Spinal cord (tissue), 9 donors: ENCODE measurements at regions not wholly inside any gene's neighbourhood (a gene's known extent, or its start where the extent isn't known, plus 50 kb on each side); places are given as distances from the start of the nearest gene placed in this dataset.

Experiments
- DNase-seq, 6 donors: peaks; one replicate each; pipeline versions ENCODE4 v3.0.0 to v3.0.0-alpha.2; 2013 to 2015; ENCODE audit warnings: low spot score in 6 of 6, low read depth in 4 of 6
- H3K27ac ChIP-seq: one replicate; pipeline ENCODE4 v1.5.1; 2013; ENCODE audit warnings: low read depth, low read length, control low read depth
- H3K27me3 ChIP-seq: one replicate; pipeline ENCODE4 v1.6.1; 2013; ENCODE audit warnings: low read length; ENCODE audit not compliant: control insufficient read depth, insufficient read depth
- H3K36me3 ChIP-seq: one replicate; pipeline ENCODE4 v1.6.1; 2013; ENCODE audit warnings: low read length; ENCODE audit not compliant: control insufficient read depth, insufficient read depth
- H3K4me1 ChIP-seq: one replicate; pipeline ENCODE4 v1.6.1; 2013; ENCODE audit warnings: low read length; ENCODE audit not compliant: control insufficient read depth, insufficient read depth
- H3K4me3 ChIP-seq: one replicate; pipeline ENCODE4 v1.5.1; 2013; ENCODE audit warnings: low read depth, low read length, control low read depth
- H3K9me3 ChIP-seq: one replicate; pipeline ENCODE4 v1.6.1; 2013; ENCODE audit warnings: low read length; ENCODE audit not compliant: control insufficient read depth, insufficient read depth
- WGBS: methylation state at CpG from one replicate; pipeline ENCODE4 v1.1.5; 2013; ENCODE audit warnings: missing lambda C conversion rate; ENCODE audit not compliant: insufficient coverage; 5-methylcytosine and 5-hydroxymethylcytosine counted together
- donor health status: healthy.

- Histone ChIP-seq H3K27ac (no peak overlapping the region), H3K36me3 (no peaks in the 10 kb centered on the region), H3K4me3 (no peak overlapping the region), H3K4me1 (no peaks in the 10 kb centered on the region), H3K9me3 (no peaks in the 10 kb centered on the region), H3K27me3 (no peaks in the 10 kb centered on the region)
- 100% methylated on average over 1 of the region's 4 CpGs for WGBS
- no peak for DNase-seq
Observed at GRCh38 chr2:143968360-143968759, 551.6 kb downstream of the ZEB2 start.

GRCh38 chr2:143965493-143966164, 554.3 kb downstream of the ZEB2 start:
- peaks cover 2% of the 10 kb centered on the region for H3K9me3 ChIP-seq
- no peak overlapping the region for H3K4me3 ChIP-seq
- no peaks in the 10 kb centered on the region for H3K27me3 ChIP-seq
- H3K36me3 ChIP-seq = no peaks in the 10 kb centered on the region
- H3K4me1 ChIP-seq = no peaks in the 10 kb centered on the region
- WGBS = 80% methylated on average over 1 of the region's 4 CpGs
- no peak for DNase-seq
- H3K27ac ChIP-seq = no peak overlapping the region

DNA sequence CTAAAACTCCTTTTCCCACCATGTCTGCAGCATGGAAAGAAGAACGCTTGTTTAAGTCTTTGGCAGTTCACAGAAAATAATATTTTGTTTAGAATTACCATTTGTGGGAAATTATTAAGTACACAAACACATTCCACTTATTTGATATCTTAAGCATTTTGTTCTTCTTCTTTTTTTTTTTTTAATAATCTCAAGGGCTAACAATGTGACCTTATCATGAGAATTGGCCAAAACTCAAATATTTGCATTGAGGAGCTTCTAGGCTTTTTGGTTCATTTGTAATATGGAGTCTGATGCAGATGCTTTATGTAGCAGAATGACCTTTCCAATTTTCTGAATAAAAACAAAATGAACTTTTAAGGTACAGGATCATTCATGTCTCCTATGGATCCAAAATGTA, 555.0 kb downstream of the ZEB2 start:
- H3K9me3 ChIP-seq = peaks cover 2% of the 10 kb centered on the region
- H3K27ac ChIP-seq = no peak overlapping the region
- no peaks in the 10 kb centered on the region for H3K27me3 ChIP-seq
- no peaks in the 10 kb centered on the region for H3K4me1 ChIP-seq
- no peaks in the 10 kb centered on the region for H3K36me3 ChIP-seq
- DNase-seq = no peak
- H3K4me3 ChIP-seq = no peak overlapping the region
- no CpG with 5 or more reads among the region's 1 CpG for WGBS

DNA sequence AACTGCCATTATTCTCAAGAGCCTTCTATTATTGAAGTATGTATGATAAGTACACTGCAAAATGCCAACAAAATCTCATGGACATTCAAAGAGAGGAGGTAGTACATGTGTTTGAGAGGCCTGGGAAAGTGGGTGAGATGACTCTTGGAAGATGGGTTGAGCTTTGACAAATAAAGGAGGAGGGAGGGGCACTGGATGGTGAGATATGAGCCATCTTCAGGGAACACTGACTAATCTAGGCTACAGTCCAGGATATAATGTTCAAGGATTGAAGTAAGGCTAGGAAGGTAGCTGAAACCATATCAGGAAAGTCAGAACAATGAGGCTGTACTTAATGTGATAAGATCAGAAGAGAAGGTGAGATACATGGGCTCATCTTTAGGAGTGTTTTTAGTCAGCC, 559.7 kb downstream of the ZEB2 start:
- H3K27me3 ChIP-seq = no peaks in the 10 kb centered on the region
- H3K27ac ChIP-seq = no peak overlapping the region
- no peak for DNase-seq
- no peaks in the 10 kb centered on the region for H3K36me3 ChIP-seq
- H3K4me3 ChIP-seq = no peak overlapping the region
- no peaks in the 10 kb centered on the region for H3K4me1 ChIP-seq
- peaks cover 4% of the 10 kb centered on the region for H3K9me3 ChIP-seq

GRCh38 chr2:143957321-143957720, 562.6 kb downstream of the ZEB2 start:
- H3K27ac ChIP-seq = no peak overlapping the region
- no CpG with 5 or more reads among the region's 5 CpGs for WGBS
- no peaks in the 10 kb centered on the region for H3K27me3 ChIP-seq
- DNase-seq = peak in 2 of 6 donors; percentile 66 to 76
- H3K9me3 ChIP-seq = peaks cover 4% of the 10 kb centered on the region
- H3K36me3 ChIP-seq = no peaks in the 10 kb centered on the region
- H3K4me1 ChIP-seq = no peaks in the 10 kb centered on the region
- no peak overlapping the region for H3K4me3 ChIP-seq

GRCh38 chr2:143955401-143956065, 564.4 kb downstream of the ZEB2 start:
- no peak overlapping the region for H3K4me3 ChIP-seq
- no peaks in the 10 kb centered on the region for H3K27me3 ChIP-seq
- peak in 2 of 6 donors; percentile 51 to 69 for DNase-seq
- WGBS = 80% methylated on average over 2 of the region's 2 CpGs
- no peaks in the 10 kb centered on the region for H3K36me3 ChIP-seq
- H3K9me3 ChIP-seq = peaks cover 2% of the 10 kb centered on the region
- H3K4me1 ChIP-seq = no peaks in the 10 kb centered on the region
- H3K27ac ChIP-seq = peak overlapping the region; percentile 55

- no CpG with 5 or more reads among the region's 2 CpGs for WGBS
- peaks cover 2% of the 10 kb centered on the region for H3K9me3 ChIP-seq
- H3K27me3 ChIP-seq = no peaks in the 10 kb centered on the region
- no peaks in the 10 kb centered on the region for H3K36me3 ChIP-seq
- H3K27ac ChIP-seq = no peak overlapping the region
- H3K4me3 ChIP-seq = no peak overlapping the region
- H3K4me1 ChIP-seq = no peaks in the 10 kb centered on the region
- DNase-seq = peak in 1 of 6 donors; percentile 2
Observed at GRCh38 chr2:143954844-143955243, 565.1 kb downstream of the ZEB2 start.

- no peak overlapping the region for H3K27ac ChIP-seq
- no peaks in the 10 kb centered on the region for H3K36me3 ChIP-seq
- peaks cover 2% of the 10 kb centered on the region for H3K9me3 ChIP-seq
- WGBS = no CpG with 5 or more reads among the region's 4 CpGs
- peak in 1 of 6 donors; percentile 23 for DNase-seq
- no peaks in the 10 kb centered on the region for H3K27me3 ChIP-seq
- H3K4me3 ChIP-seq = no peak overlapping the region
- no peaks in the 10 kb centered on the region for H3K4me1 ChIP-seq
Observed at GRCh38 chr2:143954186-143954585, 565.7 kb downstream of the ZEB2 start.

- no peaks in the 10 kb centered on the region for H3K27me3 ChIP-seq
- DNase-seq = peak in 1 of 6 donors; percentile 11
- no peak overlapping the region for H3K4me3 ChIP-seq
- no peaks in the 10 kb centered on the region for H3K36me3 ChIP-seq
- no peak overlapping the region for H3K27ac ChIP-seq
- H3K4me1 ChIP-seq = no peaks in the 10 kb centered on the region
- no CpG with 5 or more reads among the region's 2 CpGs for WGBS
- peaks cover 2% of the 10 kb centered on the region for H3K9me3 ChIP-seq
Observed at GRCh38 chr2:143953451-143954030, 566.4 kb downstream of the ZEB2 start.

- H3K27ac ChIP-seq = no peak overlapping the region
- no peaks in the 10 kb centered on the region for H3K36me3 ChIP-seq
- no peak for DNase-seq
- no peak overlapping the region for H3K4me3 ChIP-seq
- WGBS = no CpG with 5 or more reads among the region's 1 CpG
- no peaks in the 10 kb centered on the region for H3K27me3 ChIP-seq
- no peaks in the 10 kb centered on the region for H3K9me3 ChIP-seq
- no peaks in the 10 kb centered on the region for H3K4me1 ChIP-seq
Observed at GRCh38 chr2:143952536-143952935, 567.4 kb downstream of the ZEB2 start.
